Astrocyte (in vitro differentiated cells and primary cell): ENCODE measurements at regions not wholly inside any gene's neighbourhood (a gene's known extent, or its start where the extent isn't known, plus 50 kb on each side); places are given as distances from the start of the nearest gene placed in this dataset.

ENCODE experiments used
- CTCF ChIP-seq: IDR thresholded peaks from 2 replicates; pipeline ENCODE4 v1.5.1; 2011; ENCODE audit warnings: low read depth, mild to moderate bottlenecking, inconsistent platforms, low read length, moderate library complexity; ENCODE audit not compliant: insufficient read depth
- EZH2 ChIP-seq: IDR thresholded peaks from 2 replicates; pipeline ENCODE4 v1.6.1; 2012; ENCODE audit warnings: mild to moderate bottlenecking, low read length, inconsistent platforms; ENCODE audit not compliant: insufficient read depth

- TF ChIP-seq CTCF (no peak), EZH2 (no peak)
Observed at GRCh38 chr5:125446986-125447385, 700.5 kb upstream of the ZNF608 start.
